ENCODE measurements at regions not wholly inside any gene's neighbourhood (a gene's known extent, or its start where the extent isn't known, plus 50 kb on each side); places are given as distances from the start of the nearest gene placed in this dataset.

GRCh38 chr9:99531313-99531712 is 290.4 kb upstream of the NR4A3 start:
- TF ChIP-seq CTCF (IDR thresholded peaks at IDR 0.05; ENCODE audit: low read depth, low read length), result no peak
- no peak for DNase-seq (ENCODE audit: extremely low read depth, low read depth)

GRCh38 chr9:99533421-99533820 is 288.3 kb upstream of the NR4A3 start:
- DNase-seq (ENCODE audit: extremely low read depth, low read depth), result no peak
- no peak for TF ChIP-seq CTCF (IDR thresholded peaks at IDR 0.05; ENCODE audit: low read depth, low read length)

- DNase-seq (ENCODE audit: extremely low read depth, low read depth), result no peak
- TF ChIP-seq CTCF (IDR thresholded peaks at IDR 0.05; ENCODE audit: low read depth, low read length), result no peak
These were observed 283.7 kb upstream of the NR4A3 start for GRCh38 chr9:99537996-99538395.

GRCh38 chr9:99544526-99544925 is 277.2 kb upstream of the NR4A3 start:
- DNase-seq (ENCODE audit: extremely low read depth, low read depth), result peak; percentile 3
- TF ChIP-seq CTCF (IDR thresholded peaks at IDR 0.05; ENCODE audit: low read depth, low read length), result no peak

- no peak for DNase-seq (ENCODE audit: extremely low read depth, low read depth)
- no peak for TF ChIP-seq CTCF (IDR thresholded peaks at IDR 0.05; ENCODE audit: low read depth, low read length)
These were observed 272.2 kb upstream of the NR4A3 start for GRCh38 chr9:99549441-99549840.

- no peak for DNase-seq (ENCODE audit: extremely low read depth, low read depth)
- no peak for TF ChIP-seq CTCF (IDR thresholded peaks at IDR 0.05; ENCODE audit: low read depth, low read length)
These were observed 265.9 kb upstream of the NR4A3 start for GRCh38 chr9:99555792-99556191.

- TF ChIP-seq CTCF (IDR thresholded peaks at IDR 0.05; ENCODE audit: low read depth, low read length), result no peak
- no peak for DNase-seq (ENCODE audit: extremely low read depth, low read depth)
These were observed 264.7 kb upstream of the NR4A3 start for GRCh38 chr9:99556998-99557397.
